ENCODE measurements at regions not wholly inside any gene's neighbourhood (a gene's known extent, or its start where the extent isn't known, plus 50 kb on each side); places are given as distances from the start of the nearest gene placed in this dataset.
"Not testable (repeated sequence)": the region's sequence is repeated elsewhere in the genome, so short reads cannot be mapped to it uniquely, and the experiment has no call there.

DNA sequence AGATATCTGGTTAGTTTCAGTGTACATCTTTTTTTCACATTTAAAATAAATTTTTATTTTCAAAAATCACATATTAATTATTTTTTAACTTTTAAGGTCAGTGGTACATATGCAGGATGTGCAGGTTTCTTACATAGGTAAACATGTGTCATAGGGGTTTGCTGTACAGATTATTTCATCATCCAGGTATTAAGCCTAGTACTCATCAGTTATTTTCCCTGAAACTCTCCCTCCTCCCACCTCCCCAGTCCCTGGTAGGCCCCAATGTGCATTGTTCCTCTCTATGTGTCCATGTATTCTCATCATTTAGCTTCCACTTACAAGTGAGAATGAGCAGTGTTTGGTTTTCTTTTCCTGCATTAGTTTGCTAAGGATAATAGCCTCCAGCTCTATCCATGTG is 323.0 kb downstream of the C7orf25 start:
- Mint-ChIP-seq H3K4me1 (ENCODE audit: low read depth) (no peaks in the 10 kb centered on the region), H3K36me3 (ENCODE audit: insufficient read depth) (no peaks in the 10 kb centered on the region), H3K27me3 (ENCODE audit: low read depth) (no peaks in the 10 kb centered on the region), H3K4me3 (no peak overlapping the region), H3K9me3 (peaks cover 22% of the 10 kb centered on the region)
- DNase-seq, result no peak
- ATAC-seq, result no peak

DNA sequence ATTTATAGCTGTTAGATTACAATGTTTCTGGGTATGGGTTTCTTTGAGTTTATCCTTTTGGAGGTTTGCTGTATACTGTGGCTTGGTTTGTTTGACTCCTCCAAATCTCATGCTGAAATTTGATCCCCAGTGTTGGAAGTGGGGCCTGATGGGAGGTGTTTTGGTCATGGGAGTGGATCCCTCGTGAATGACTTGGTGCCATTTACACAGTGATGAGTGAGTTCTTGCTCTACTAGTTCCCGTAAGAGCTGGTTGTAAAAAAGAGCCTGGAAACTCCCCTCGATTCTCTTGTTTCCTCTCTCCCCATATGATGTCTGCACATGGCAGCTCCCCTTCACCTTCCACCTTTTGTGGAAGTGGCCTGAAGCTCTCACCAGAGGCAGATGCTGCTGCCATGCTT is 324.1 kb downstream of the C7orf25 start:
- ATAC-seq, result no peak
- DNase-seq, result no peak
- no peaks in the 10 kb centered on the region for H3K36me3 Mint-ChIP-seq (ENCODE audit: insufficient read depth)
- peaks cover 23% of the 10 kb centered on the region for H3K9me3 Mint-ChIP-seq
- no peaks in the 10 kb centered on the region for H3K27me3 Mint-ChIP-seq (ENCODE audit: low read depth)
- no peaks in the 10 kb centered on the region for H3K4me1 Mint-ChIP-seq (ENCODE audit: low read depth)
- H3K4me3 Mint-ChIP-seq, result no peak overlapping the region

DNA sequence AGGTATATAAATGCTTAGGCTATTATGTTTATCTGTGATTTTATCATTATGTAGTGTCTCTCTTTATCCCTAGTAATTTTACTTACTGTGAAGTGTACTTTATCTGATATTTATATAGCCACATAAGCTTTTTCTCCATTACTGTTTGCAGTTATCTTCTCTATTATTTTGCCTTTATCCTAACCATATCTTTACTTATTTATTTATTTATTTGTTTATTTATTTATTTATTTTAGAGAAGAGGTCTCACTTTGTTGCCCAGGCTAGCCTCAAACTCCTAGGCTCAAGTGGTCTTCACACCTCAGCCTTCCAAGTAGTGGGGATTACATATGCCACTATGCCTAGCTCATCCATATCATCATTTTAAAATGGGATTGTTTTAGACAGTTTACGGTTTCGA is 331.8 kb downstream of the C7orf25 start:
- no peaks in the 10 kb centered on the region for H3K27me3 Mint-ChIP-seq (ENCODE audit: low read depth)
- ATAC-seq, result no peak
- no peaks in the 10 kb centered on the region for H3K4me1 Mint-ChIP-seq (ENCODE audit: low read depth)

DNA sequence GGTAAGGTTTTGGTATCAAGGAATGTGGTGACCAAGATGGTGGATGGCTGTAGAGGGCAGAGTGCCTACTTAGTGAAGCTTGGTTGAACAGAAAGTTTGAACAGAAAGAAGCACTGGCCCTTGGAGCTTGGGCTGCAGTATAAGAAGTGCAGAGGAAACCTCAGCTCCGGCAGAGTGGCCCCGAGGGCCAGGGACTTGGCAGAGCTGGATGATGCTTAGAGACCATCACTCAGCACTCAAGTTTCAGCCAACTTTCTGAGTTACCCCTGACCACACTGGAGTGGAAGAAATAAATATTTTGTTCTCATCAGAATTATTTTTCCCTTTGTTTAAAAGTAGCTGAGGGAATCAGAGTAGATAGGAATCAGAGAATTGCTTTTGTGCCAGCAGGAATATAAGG is 336.7 kb downstream of the C7orf25 start:
- DNase-seq (no peak), ATAC-seq (no peak)
- Mint-ChIP-seq H3K36me3 (ENCODE audit: insufficient read depth) (no peaks in the 10 kb centered on the region), H3K27me3 (ENCODE audit: low read depth) (no peaks in the 10 kb centered on the region), H3K4me3 (no peak overlapping the region), H3K9me3 (peaks cover 17% of the 10 kb centered on the region), H3K4me1 (ENCODE audit: low read depth) (no peaks in the 10 kb centered on the region)

More for the DNA sequence above, 331.8 kb downstream of the C7orf25 start:
- DNase-seq, result no peak
- Mint-ChIP-seq H3K4me3 (no peak overlapping the region), H3K9me3 (peaks cover 23% of the 10 kb centered on the region), H3K36me3 (ENCODE audit: insufficient read depth) (no peaks in the 10 kb centered on the region)

DNA sequence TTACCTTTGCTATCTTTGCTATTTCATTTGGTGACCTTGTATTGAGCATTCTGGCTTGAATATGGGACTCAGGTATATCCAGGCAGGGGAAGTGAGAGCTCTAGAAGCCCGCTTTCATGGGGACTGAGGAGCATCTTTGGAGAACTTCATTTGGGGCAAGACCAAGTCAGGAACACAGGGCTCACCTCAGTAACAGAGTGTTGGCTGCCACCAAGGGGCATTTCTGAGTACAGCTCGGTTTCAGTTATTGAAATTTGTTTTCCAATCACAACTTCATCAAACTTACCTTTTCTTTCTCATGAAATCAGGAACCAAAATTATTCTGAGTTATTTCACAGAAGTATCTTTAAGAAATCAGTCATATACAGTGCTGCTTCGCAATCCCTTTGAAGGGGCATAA is 337.2 kb downstream of the C7orf25 start:
- ATAC-seq, result no peak
- H3K27me3 Mint-ChIP-seq (ENCODE audit: low read depth), result no peaks in the 10 kb centered on the region

DNA sequence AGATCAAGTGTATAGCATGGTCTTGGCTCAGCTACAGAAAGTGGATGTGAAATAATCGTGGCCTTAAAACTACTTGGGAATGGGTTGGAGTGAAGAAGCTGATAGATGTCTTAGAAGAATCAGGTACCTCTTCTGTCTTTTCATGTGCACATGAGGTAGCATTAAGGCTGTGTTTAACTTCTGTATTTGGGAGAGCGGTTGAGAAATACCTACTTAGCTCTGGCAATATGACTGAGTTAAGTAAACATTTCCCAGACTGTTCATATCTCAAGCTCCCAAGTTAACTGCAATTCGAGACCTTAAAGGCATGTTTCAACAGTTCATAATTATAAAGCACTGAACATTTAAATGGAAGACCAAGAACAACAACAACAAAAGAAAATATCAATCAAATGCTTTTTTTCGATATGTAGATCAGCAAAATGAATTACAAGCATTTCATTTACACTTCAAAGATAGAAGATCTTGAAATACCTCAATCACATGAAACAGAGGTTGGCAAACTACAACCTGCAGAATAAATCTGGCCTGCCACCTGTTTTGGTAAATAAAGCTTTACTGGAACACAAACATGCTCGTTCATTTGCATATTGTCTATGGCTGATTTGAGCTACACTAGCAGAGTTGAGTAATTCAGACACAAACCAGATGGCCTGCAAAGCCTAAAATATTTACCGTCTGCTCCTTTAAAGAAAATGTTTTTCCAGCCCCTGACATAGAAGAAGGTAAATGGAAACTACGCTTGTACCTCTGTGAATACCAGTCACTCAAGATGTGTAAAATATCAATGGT is 337.1 kb upstream of the GLI3 start:
- Mint-ChIP-seq H3K4me3 (no peak overlapping the region), H3K4me1 (ENCODE audit: low read depth) (no peaks in the 10 kb centered on the region), H3K27me3 (ENCODE audit: low read depth) (no peaks in the 10 kb centered on the region), H3K9me3 (peaks cover 7% of the 10 kb centered on the region), H3K36me3 (ENCODE audit: insufficient read depth) (no peaks in the 10 kb centered on the region)
- ATAC-seq (no peak), DNase-seq (no peak)

More for the DNA sequence above, 337.2 kb downstream of the C7orf25 start:
- DNase-seq, result no peak
- Mint-ChIP-seq H3K36me3 (ENCODE audit: insufficient read depth) (no peaks in the 10 kb centered on the region), H3K4me1 (ENCODE audit: low read depth) (no peaks in the 10 kb centered on the region), H3K4me3 (no peak overlapping the region), H3K9me3 (peaks cover 13% of the 10 kb centered on the region)

DNA sequence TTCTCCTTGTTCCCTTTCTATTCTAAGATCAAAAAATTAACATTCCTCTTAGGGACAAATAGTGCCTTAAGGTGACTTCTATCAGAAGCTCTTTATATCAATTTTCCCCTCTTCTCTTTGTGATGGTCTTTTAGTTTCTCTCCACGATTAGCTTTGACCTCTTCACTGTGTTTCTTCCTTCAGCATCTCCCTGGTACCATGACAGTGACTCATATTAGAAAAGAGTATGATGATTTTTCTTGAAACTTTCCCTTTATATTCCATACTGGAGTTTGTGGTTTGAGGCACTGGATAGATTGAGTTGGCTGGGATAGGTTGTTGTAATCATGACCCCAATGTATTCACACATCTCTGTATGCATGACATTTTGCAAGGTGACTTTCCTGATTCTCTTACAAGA is 335.6 kb upstream of the GLI3 start:
- Mint-ChIP-seq H3K4me3 (no peak overlapping the region), H3K4me1 (ENCODE audit: low read depth) (no peaks in the 10 kb centered on the region), H3K27me3 (ENCODE audit: low read depth) (no peaks in the 10 kb centered on the region), H3K9me3 (no peaks in the 10 kb centered on the region), H3K36me3 (ENCODE audit: insufficient read depth) (no peaks in the 10 kb centered on the region)
- no peak for ATAC-seq
- no peak for DNase-seq

DNA sequence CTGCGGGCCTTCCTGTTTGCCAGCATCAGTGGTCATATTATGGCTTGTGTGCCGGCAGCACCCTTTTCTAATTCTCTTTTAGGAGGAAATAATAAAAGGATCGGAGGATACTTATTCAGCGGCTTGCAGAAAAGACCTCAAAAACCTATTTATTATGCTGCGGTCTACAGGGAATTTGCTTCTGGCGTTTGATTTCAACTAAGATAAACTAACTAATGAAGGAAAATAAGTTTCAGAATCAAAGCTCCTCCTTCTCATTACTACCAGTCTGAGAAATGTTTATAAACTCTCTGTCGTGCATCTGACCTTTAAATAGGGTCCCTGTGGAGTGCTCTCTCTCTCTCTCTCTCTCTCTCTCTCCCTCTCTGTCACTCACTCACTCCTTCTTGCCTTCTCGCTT is 335.0 kb upstream of the GLI3 start:
- H3K4me1 Mint-ChIP-seq (ENCODE audit: low read depth), result no peaks in the 10 kb centered on the region
- H3K4me3 Mint-ChIP-seq, result no peak overlapping the region
- ATAC-seq (no peak), DNase-seq (no peak)
- H3K27me3 Mint-ChIP-seq (ENCODE audit: low read depth), result no peaks in the 10 kb centered on the region
- H3K9me3 Mint-ChIP-seq, result no peaks in the 10 kb centered on the region
- H3K36me3 Mint-ChIP-seq (ENCODE audit: insufficient read depth), result no peaks in the 10 kb centered on the region

DNA sequence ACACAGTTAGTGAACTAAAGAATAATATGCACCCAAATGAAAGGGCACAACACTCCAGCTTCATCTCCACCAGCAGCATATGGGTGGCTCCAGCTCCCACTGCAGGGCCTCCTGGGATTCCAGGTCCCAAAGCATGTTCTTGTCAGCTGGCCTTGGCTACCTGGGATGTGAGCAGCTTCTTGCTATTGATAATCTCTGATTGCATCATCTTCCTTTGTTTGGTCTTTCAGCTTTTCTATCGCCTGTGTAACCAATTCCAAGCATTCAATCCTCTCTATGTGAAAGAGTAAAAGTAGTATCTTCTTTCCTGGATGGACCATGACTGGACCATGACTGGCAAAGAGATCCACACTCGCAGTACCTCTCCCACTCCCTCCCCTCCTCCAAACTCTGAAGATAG is 333.9 kb upstream of the GLI3 start:
- Mint-ChIP-seq H3K4me3 (no peak overlapping the region), H3K9me3 (no peaks in the 10 kb centered on the region), H3K27me3 (ENCODE audit: low read depth) (no peaks in the 10 kb centered on the region), H3K36me3 (ENCODE audit: insufficient read depth) (no peaks in the 10 kb centered on the region), H3K4me1 (ENCODE audit: low read depth) (no peaks in the 10 kb centered on the region)
- ATAC-seq (no peak), DNase-seq (no peak)

DNA sequence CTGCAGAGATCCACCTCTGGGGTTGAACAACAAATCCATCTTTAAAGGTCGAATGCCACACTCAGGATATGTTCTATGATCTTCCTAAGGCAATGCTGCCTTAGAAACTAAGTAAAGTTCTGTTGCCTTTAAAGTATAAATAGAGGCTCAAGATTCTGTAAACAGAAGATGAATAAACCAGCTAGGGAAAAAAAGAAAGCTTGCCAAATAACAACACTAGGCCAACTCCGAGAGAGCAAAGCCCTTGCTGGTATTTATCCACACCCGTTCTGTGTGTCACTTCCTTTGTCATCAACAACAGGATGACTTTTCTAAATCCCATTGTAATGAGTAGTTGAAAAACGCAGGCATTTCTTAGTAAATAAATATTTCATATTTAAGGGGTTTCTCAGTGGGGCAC is 330.0 kb upstream of the GLI3 start:
- Mint-ChIP-seq H3K4me1 (ENCODE audit: low read depth) (no peaks in the 10 kb centered on the region), H3K36me3 (ENCODE audit: insufficient read depth) (no peaks in the 10 kb centered on the region), H3K4me3 (no peak overlapping the region), H3K9me3 (peaks cover 11% of the 10 kb centered on the region), H3K27me3 (ENCODE audit: low read depth) (no peaks in the 10 kb centered on the region)
- ATAC-seq (no peak), DNase-seq (no peak)

DNA sequence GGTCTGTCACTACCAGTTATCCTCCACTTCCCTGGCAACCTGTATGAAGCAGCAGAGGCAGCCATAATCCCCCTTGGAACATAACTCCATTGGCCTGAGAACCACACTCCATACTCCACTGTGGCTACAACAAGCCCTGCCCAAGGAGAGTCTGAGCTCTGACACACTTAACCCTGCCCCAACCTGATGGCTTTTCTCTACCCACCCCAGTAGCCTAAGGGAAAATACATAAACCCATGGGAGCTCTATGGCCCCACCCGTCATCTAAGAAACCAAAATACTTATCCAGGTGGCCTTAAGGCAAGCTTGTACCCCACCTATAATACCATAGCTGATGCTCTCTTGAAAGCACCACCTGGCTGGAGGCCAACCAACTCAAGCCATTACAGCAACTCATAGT is 324.8 kb upstream of the GLI3 start:
- Mint-ChIP-seq H3K4me1 (ENCODE audit: low read depth) (no peaks in the 10 kb centered on the region), H3K9me3 (peaks cover 17% of the 10 kb centered on the region)

DNA sequence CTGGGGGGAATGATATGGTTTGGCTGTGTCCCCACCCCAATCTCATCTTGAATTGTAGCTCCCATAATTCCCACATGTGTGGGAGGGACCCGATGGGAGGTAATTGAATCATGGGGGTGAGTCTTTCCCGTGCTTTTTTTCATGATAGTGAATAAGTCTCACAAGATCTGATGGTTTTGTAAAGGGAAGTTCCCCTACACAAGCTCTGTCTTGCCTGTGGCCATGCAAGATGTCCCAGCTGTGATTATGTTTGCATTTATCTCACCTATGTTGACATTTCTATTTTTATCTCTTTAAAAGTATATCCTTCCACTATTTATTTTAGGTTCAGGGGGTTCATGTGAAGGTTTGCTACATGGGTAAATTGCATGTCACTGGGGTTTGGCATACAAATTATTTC is 323.9 kb upstream of the GLI3 start:
- no peak overlapping the region for H3K4me3 Mint-ChIP-seq
- H3K36me3 Mint-ChIP-seq (ENCODE audit: insufficient read depth), result no peaks in the 10 kb centered on the region
- H3K4me1 Mint-ChIP-seq (ENCODE audit: low read depth), result no peaks in the 10 kb centered on the region
- H3K27me3 Mint-ChIP-seq (ENCODE audit: low read depth), result no peaks in the 10 kb centered on the region
- peaks cover 24% of the 10 kb centered on the region for H3K9me3 Mint-ChIP-seq
- DNase-seq (no peak), ATAC-seq (no peak)

More for the DNA sequence above, 324.8 kb upstream of the GLI3 start:
- no peaks in the 10 kb centered on the region for H3K27me3 Mint-ChIP-seq (ENCODE audit: low read depth)
- H3K4me3 Mint-ChIP-seq, result no peak overlapping the region
- H3K36me3 Mint-ChIP-seq (ENCODE audit: insufficient read depth), result no peaks in the 10 kb centered on the region
- DNase-seq (no peak), ATAC-seq (no peak)

DNA sequence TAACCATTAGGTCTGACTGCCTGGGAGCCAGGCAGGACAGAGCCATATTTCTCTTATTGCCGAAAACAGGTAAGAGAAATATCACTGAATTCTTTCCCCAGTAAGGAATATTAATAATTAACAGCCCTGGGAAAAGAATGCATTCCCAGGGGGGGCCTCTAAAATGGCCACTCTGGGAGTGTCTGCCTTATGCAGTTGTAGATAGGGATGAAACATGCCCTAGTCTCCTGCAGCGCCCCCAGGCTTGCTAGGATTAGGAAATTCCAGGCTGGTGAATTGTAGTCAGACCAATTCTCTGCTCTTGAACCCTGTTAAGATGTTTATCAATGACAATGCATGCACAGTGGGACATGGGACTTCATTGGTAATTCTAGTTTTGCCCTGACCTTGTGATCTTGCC is 317.9 kb upstream of the GLI3 start:
- H3K4me3 Mint-ChIP-seq; DNase-seq; H3K27me3 Mint-ChIP-seq (ENCODE audit: low read depth); ATAC-seq; H3K36me3 Mint-ChIP-seq (ENCODE audit: insufficient read depth); H3K4me1 Mint-ChIP-seq (ENCODE audit: low read depth): not testable (repeated sequence)
- peaks cover 31% of the 10 kb centered on the region for H3K9me3 Mint-ChIP-seq

DNA sequence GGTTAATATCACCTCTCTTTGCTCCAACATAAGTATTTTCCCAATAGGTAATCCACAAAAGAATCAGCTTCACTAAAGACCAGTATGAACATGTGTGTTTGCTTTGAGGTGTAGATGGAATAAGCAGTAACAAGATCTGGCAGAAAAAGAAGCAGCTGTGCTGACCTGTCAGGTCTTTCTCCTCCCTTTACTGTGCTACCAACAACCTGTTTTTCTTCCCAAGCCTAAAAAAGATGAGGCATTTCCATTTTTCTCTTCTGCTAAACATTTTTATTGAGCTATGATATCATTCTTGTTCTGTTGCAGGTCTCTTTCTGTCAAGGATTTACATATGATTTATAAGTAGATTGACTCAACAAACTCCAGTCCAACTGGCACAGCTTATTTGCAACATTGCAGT is 315.2 kb upstream of the GLI3 start:
- Mint-ChIP-seq H3K36me3 (ENCODE audit: insufficient read depth) (no peaks in the 10 kb centered on the region), H3K9me3 (peaks cover 29% of the 10 kb centered on the region), H3K4me3 (no peak overlapping the region), H3K4me1 (ENCODE audit: low read depth) (no peaks in the 10 kb centered on the region), H3K27me3 (ENCODE audit: low read depth) (no peaks in the 10 kb centered on the region)
- DNase-seq, result no peak
- no peak for ATAC-seq

DNA sequence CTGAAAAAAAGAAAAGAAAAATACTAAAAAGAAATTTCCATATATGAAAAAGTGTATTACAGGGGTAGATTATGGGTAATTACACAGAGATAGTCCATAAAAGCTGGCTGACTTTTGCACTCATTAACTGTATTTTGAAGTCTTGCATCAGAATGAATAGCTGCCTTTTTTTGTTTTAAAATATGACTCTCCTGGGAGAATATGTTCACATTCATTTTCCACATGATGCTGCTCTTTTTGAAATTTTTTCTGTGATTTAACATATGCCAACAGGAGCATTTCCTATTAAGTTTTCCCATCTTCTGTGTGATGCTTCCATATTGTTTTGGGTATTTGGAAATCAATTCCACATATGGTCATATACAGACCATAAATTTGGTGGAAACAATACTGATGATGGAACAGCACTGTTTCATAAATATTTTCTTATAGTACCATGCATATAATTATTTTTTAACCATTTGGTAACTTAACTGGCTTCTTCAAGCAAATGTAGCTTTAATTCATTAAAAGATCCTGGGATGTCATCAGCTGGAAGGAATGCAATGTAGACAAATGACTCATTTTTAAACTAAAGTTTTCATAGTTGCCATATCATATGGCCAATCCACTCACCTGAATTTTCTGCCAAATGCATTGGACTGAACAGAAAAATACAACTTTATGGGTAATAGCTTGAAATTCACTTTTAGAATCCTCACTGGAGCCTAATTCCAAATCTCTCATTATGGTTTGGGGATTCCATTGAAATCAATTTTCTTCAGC is 313.9 kb upstream of the GLI3 start:
- Mint-ChIP-seq H3K9me3 (peaks cover 23% of the 10 kb centered on the region), H3K36me3 (ENCODE audit: insufficient read depth) (no peaks in the 10 kb centered on the region), H3K4me3 (no peak overlapping the region), H3K4me1 (ENCODE audit: low read depth) (no peaks in the 10 kb centered on the region), H3K27me3 (ENCODE audit: low read depth) (no peaks in the 10 kb centered on the region)
- DNase-seq, result no peak
- no peak for ATAC-seq
